ENCODE measurements at regions not wholly inside any gene's neighbourhood (a gene's known extent, or its start where the extent isn't known, plus 50 kb on each side); places are given as distances from the start of the nearest gene placed in this dataset.
"Not testable (repeated sequence)": the region's sequence is repeated elsewhere in the genome, so short reads cannot be mapped to it uniquely, and the experiment has no call there.

DNA sequence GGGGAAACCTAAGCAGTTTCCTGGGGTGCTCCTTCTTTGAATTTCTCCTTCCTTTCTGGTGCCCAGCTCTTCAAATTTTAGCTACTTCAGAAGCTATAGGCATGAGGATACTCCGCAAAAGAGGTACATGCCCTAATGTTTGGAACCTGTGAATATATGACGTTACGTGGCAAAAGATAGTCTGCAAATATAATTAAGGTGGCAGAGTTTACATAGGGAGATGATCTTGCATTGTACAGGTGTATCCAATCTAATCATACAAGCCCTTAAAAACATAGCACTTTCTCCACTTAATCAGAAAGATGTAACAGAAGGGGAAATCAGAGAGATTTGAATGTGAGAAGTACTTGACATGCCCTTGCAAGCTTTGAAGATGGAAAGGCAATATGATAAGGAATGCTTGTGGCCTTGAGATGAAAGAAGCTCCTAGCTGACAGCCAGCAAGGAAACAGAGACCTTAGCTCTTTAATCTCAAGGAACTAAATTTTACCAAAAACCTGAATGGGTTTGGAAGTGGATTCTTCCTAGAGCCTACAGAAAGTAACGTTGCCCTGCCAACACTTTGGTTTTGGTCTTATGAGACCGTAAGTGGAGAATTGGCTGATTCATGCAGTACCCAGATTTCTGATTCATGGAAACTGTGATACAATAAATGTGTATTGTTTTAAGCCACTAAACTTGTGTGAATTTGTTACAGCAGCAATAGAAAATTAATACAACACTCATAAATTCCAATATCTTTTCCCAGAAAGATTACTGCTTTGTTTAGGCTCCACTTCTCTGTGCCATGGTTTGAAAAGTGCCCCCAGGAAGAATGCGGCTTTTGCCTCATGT, 268.4 kb downstream of the FAM170A start:
- no peak for DNase-seq

DNA sequence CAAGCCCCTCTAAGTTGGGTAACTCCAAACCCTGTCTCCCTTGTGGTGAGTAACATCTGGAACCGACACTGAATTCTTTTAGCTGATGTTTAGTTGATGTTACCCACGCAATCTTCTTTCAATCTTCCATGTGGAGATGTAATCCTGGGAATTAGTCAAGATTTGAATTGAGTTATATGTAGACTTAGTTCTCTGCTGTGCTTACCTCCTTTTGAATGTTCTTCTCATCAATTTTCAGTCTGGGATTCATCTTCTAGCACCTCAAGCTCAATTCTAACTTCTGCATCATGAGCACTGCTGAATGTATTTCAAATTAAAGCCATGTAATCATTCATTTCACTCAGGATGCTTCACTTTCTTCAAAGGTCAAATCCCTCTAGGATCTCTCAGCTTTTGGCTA, 270.6 kb downstream of the FAM170A start:
- DNase-seq: no peak

DNA sequence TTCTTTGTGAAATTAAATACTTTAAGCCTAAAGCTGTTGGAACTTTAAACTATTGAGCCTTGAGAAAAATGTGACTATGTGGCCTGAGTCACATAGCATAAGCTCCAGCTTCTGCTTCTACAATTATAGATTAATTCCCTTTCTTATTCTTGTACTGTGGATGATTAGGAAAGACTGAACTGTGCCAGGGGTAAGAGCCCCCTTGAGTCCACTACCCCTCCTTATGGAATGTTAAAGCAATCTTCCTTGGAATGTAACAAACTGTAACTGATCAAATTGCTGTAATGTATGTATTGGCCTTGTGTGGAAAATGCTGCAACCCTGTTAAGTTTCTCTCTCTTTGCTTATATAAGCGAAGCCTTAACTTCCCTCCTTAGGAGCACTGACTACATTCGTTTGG, 273.2 kb downstream of the FAM170A start:
- no peak for DNase-seq

DNA sequence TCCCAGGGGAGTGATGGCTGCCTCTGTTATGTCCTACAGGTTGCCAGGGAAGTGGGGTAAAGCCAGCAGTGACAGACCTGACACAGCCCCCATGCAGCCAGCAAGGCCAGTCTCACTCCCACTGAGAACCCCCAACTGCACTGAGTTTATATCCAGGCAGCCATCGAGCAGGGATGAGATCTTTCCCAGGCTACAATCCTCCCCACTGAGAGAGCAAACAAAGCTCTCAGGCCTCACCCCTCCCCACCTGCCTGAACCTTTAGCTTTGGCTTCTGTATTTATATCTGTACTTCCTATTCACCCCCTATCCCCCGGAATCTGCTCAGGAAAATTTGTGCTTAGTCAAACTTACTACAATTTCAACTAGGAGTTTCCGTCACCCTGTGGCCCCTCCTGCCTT, 284.1 kb downstream of the FAM170A start:
- no peak for DNase-seq

DNA sequence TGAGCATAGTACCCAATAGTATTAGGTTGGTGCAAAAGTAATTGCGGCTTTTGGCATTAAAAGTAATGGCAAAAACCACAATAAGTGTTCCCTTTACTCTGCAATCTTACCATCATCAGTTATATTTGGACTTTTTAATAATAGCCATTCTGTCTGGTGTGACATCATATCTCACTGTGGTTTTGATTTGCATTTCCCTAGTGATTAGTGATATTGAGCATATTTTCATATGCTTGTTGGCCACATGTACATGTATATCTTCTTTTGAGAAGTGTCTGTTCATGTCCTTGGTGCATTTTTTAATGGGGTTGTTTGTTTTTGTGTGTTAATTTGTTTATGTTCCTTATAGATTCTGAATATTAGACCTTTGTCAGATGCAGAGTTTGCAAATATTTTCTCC, 289.9 kb downstream of the FAM170A start:
- DNase-seq: no peak

DNA sequence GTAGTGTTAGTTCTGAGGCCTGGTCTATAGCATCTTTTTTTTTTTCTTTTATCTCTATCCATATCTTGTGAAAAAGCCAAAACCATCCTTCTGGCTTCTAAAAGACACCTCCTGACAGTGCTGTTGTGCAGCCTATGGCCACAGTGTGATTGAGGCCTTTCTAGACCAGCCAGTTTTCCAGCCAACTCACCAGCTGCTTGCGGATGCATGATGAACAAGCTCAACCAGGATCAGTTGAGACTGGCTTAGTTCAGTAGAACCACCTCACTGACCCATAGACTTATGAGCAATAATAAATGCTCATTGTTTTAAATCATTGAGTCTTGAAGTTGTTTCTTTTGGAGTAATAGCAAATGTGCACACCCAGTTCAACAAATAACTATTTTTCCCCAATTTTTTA, 296.9 kb downstream of the FAM170A start:
- no peak for DNase-seq

DNA sequence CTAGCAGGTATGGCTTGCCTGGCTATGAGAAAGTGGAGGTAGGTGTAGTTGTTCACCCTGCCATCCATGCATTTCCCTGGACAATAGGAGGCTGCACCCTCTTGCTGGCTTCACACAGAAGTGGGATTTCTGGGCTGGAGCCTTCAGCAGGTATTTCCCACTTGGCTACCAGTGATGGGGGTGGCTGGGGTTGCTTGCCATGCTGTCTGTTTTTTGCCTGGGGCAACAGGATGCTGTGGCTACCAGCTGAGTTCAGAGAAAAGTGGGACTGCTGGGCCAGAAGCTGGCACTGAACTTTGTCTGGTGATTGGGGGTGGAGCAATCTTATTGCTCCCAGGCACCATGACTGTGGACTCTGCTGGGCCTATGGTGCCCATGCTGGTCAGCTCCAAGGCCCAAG, 299.6 kb downstream of the FAM170A start:
- DNase-seq: no peak

DNA sequence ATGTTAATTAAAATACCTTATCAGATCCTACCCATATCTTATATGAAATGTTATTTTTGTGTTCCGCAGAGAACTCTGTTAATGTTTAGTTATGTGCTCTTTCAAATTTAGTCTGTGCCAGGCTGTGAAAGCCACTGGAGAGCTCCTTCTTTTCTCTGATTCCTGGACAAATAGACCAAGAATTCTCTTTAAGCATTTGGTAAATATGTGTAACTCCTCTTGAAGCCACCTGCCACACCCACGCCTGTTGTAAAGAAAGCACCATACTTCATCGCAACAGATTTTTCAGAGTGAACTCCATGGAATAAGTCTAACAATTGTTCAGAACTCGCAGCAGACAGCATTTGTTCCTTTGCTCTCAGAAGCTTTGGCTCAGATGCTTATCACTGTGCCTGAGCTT, 301.1 kb downstream of the FAM170A start:
- no peak for DNase-seq

DNA sequence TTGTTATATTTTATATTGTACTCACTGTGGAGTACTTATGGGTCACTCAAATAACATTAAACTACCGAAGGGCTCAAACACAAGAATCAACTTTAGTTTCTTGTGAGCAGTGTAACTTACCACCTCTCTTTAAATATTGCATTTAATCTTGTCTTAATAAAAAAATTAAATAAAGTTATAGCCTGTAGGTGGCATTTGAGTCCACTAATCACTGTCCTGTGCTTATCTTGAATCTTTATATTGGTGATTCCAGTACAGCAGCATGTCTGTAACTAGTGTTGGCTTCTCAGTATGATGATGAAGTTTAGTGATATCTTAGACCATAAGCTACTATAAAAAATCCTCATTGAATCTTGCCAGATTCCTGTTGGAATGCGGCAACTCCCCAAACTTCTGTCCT, 313.8 kb downstream of the FAM170A start:
- no peak for DNase-seq

DNA sequence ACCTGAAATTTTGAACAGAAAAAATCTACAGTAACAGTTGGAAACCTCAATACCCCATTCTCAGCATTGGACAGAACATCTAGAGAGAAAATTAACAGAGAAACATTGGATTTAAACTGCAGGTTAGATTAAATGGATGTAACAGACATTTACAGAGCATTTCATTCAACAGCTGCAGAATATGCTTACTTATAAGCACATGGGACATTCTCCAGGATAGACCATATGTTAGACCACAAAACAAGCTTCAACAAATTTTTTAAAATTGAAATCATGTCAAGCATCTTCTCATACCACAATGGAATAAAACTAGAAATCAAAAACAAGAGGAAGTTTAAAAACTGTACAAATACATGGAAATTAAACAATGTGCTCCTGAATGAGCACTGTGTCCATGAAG, 316.3 kb downstream of the FAM170A start:
- DNase-seq: no peak

DNA sequence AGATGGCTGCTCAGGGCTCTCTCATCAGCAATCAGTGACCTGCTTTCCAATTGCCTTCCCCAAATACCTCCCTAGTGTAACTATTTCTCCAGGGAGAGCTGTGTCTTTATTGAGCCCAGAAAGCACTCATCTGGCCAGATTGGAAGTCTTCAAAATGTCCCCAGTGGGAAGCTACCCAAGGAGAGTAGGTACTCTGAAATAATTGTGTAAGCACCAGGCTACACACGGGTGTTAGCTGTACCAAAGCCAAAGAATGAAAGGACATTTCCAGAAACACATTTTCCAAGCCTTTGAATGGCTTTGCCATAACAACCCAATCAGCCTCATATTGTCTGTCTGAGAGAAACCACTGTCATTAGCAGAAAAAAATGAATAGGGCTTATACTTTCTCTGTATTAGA, 318.8 kb downstream of the FAM170A start:
- DNase-seq: no peak

DNA sequence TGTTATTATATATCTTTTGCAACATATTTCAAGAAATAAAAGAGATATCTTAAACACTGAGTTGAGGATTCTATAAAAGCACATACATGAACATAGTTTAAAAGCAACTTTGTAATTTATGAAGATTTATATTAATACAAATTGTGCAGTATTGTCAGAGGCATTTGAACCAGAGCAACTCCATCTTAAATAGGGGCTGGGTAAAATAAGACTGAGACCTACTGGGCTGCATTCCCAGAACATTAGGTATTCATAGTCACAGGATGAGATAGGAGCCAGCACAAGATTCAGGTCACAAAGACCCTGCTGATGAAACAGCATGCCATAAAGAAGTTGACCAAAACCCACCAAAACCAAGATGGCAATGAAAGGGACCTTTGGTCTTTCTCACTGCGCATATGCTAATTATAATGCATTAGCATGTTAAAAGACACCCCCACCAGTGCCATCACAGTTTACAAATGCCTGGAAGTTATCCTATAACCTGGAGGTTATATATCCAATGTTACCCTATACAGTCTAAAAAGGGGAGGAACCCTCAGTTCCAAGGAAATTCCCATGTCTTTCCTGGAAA, 320.2 kb downstream of the FAM170A start:
- no peak for DNase-seq

DNA sequence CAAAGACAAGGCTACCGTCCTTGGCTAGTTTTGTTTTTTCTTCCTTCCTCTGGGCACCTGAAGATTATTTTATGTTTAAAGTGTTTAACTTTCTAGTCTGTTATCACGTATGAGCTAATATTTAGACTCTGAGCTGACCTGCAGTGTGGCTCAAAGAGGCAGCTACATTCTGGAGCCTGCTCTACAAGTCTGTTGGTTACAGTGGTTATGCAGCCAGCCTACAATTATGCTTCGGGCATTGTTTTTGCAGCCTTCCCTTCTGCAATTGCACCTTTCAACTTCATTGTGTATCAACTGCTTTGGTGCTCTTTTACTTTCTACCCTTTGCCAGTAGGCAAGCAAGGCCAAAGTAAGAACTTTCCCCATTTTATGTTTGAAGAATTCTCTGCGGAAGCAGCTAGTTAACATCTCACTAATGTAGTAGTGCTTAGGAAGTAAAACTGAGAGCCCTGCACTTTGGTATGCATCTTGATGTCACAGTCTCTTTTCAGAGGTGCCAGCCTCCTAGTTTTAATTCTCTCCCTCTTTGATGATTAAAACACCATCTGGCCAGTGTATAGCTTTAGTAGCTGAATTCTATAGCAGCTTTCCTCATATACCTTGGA, 322.1 kb downstream of the FAM170A start:
- DNase-seq: no peak

DNA sequence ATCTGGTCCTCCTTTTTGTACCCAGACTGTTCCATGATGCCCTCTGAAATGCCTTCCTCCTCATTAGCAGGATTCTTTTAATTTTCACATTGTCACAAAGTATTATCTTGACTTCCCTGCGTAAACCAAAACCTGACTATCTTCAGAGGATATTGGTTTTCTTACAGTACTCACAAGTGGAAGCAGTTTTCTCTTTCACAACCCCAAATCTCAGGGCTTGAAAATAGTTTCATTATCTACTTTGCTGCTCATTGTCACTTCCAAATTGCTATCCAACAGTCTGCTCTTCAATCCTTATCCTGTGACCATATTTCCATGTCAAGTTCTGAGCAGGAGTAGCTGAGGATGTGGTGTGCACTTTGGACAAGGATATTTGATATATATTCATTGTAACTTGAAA, 324.1 kb downstream of the FAM170A start:
- no peak for DNase-seq

DNA sequence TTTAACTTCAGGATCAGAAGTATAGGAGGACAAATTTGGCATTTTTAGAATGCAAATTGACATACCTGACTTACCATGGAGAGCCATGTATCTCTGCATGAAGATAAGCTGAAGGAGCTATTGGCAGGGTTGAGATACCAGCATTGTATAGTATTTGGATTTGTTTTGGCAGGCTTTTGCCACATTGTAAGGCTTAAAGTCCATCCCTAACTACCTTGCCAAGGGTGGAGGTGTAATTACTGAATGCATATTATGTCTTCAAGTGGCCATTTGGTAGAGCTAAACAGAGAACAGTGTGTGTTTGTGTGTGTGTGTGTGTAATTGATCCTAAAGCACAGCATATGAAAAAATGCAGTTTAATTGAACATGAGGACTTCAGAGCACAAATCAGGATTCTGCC, 324.7 kb downstream of the FAM170A start:
- DNase-seq: no peak

DNA sequence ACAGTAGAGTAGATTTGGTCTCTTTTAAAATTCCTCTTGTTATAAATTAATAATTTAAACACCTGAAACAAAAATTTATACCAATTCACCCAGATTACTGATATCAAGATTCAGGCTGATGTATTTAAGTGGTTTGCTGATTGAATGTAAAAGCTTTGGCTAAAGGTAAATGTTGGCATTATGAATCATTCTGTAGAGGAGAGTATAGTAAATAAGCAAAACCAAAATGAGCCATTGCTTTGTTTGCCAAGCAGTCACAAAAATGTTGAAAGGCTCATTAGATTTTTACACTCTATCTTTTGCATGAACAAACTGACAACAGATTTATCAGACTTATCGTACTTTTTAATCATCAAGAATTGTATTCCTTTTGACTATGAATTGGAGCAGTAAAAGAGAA, 332.6 kb downstream of the FAM170A start:
- DNase-seq: no peak

DNA sequence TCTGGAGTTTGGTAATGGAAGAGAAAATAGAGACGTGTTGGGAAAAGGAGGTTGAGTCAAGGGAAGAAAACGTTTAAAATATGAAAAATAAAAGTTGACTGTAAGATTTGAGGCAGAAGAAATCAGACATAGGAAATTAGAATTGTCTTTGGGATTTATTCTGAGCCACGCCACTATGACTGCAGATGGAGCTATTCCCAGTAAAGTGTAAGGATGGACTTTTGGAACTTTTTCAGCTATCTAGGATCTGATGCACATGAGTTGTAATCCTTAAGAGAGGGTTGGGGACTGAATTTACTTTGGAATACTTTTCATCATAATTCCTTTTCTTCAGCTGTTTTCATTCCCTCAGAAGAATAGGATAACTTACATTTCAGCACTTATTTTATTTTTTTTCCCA, 336.7 kb downstream of the FAM170A start:
- DNase-seq: no peak

DNA sequence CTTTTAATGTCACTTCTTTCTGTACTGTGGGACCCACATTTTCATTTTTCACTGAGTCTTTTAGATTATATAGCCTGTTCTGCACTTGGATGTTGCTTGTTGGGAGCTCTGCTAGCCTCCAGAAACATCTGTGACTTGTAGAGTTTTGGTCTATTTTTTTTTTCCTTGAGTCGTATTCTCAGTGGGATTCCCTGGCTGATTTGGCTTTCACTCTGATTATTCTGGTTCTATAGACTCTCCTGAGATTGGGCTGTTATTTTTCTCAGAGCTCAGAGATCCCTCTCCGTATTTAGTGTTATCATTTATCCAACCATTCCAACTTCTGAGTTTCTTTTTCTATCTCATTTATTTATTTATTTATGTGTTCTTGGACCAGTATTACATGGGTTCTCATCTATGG, 339.3 kb downstream of the FAM170A start:
- DNase-seq: no peak

DNA sequence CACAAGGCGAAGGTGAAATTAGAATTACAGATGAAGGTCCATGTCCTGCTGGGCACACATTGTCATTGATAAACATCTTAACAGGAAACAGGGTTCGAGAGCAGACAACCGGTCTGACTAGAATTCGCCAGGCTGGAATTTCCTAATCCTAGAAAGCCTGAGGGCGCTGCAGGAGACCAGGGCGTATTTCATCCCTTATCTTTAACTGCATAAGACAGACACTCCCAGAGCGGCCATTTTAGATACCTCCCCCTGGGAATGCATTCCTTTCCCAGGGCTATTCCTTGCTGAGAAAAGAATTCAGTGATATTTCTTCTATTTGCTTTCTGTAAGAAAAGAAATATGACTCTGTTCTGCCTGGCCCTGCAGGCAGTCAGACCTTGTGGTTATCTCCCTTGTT, 357.7 kb downstream of the FAM170A start:
- not testable (repeated sequence) for DNase-seq

DNA sequence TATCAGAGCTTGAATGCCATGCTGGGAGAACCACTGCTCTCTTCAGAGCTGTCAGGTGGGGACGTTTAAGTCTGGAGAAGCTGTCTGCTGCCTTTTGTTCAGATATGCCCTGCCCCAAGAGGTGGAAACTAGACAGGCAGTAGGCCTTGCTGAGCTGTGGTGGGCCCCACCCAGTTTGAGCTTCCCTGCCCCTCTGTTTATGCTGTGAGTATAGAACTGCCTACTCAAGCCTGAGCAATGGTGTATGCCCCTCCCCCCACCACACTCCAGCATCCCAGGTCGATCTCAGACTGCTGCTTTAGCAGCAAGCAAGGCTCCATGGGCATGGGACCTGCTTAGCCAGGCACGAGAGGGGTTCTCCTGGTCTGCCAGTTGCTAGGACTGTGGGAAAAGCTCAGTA, 362.3 kb downstream of the FAM170A start:
- DNase-seq: no peak

DNA sequence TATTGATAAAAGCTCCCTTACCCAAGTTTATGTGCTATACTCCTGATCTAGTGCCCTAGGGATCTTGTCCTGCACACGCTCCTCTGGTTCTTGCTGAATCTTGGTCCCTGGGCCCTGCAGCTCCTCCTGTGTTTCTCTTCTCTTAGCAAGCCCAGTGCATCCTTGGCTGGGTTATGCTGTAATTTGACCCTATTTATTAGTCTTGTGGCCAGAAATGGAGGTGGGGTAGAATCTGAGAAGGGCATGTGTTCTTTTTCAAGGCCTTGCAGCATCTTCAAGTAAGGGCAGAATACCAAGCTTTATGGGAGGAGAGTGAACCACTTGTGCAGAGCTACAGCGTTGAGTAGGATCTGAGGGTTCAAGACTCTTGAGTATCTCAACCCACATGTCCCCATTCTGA, 366.8 kb downstream of the FAM170A start:
- no peak for DNase-seq

DNA sequence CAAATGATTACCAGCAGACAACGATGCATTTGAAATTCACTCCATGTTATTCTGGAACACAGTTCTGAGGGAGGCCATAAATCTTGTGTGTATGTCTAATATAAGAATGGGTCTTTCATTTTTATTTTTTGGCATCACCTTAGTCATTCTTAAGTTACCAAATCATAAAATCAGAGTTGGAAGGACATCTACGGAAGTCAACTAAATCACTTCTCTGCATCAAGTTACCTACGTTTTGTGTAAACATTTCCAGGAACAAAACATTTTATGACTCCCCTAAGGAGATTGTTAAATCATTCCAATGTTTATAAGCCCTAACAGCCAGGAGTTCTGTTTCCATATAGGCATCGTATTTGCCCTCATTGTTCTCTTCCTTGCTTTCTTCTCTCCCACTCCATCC, 378.2 kb downstream of the FAM170A start:
- DNase-seq: peak in 1 of 2 experiments; percentile 28

DNA sequence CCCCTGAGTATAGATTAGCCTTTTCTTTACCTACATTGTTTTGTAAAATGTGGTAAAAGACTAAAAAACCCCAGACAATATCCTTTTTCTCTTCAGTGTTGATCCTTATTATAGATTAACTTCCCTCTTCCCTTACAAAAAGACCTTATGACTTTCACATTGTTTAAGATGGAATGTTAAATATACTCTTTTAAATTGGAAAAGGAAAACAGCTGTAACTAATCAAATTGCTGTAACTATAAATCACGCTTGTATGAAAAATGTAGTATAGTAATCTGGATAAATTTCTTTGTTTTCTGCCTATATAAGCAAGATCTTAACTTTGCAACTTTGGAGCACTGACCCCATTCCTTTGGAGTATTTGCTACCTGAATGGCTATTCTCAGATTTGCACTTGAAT, 383.1 kb downstream of the FAM170A start:
- no peak for DNase-seq

DNA sequence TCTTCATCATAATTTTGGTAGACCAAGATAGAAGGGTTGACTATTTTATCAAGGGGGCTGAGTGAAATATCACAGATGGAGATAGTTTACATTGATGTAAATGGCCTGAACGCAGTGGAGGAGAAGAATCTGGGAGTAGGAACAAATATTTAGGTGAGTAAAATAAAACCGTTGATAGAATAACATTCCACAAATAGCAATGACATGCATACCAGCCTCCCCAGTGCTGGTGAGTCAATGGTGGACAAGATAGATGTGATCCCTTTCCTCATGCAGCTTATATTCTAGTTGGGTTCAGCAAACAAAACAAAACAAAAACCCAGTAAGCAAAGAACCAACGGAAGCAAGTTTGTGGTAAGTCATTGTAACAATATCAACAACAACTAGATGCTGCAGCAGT, 385.2 kb downstream of the FAM170A start:
- no peak for DNase-seq
